ENCODE measurements at regions not wholly inside any gene's neighbourhood (a gene's known extent, or its start where the extent isn't known, plus 50 kb on each side); places are given as distances from the start of the nearest gene placed in this dataset.
"Not testable (repeated sequence)": the region's sequence is repeated elsewhere in the genome, so short reads cannot be mapped to it uniquely, and the experiment has no call there.

GRCh38 chr6:145092554-145092953 is 642.8 kb downstream of the EPM2A start:
- no peaks in the 10 kb centered on the region; the same call in 1 of the 2 replicates for H3K9me3 ChIP-seq (ENCODE audit: control insufficient read depth, insufficient read depth, low read length)
- ChIA-PET CTCF (interaction anchor here (0.6 to 0.7 kb wide), 2 partner anchors 11 to 543 kb away, joined by 3 to 7 read pairs; no protein-coding TSS in a partner anchor), POLR2A (no interaction called here)
- no peaks in the 10 kb centered on the region for H3K27me3 ChIP-seq (ENCODE audit: control insufficient read depth, insufficient read depth, low read length)
- no peak for DNase-seq (ENCODE audit: low read depth, low spot score)
- no peak overlapping the region for H3K27ac ChIP-seq (ENCODE audit: low read depth, low read length)
- no peak overlapping the region for H3K4me3 ChIP-seq (ENCODE audit: low read depth, low read length)
- TF ChIP-seq, protein P1, sequence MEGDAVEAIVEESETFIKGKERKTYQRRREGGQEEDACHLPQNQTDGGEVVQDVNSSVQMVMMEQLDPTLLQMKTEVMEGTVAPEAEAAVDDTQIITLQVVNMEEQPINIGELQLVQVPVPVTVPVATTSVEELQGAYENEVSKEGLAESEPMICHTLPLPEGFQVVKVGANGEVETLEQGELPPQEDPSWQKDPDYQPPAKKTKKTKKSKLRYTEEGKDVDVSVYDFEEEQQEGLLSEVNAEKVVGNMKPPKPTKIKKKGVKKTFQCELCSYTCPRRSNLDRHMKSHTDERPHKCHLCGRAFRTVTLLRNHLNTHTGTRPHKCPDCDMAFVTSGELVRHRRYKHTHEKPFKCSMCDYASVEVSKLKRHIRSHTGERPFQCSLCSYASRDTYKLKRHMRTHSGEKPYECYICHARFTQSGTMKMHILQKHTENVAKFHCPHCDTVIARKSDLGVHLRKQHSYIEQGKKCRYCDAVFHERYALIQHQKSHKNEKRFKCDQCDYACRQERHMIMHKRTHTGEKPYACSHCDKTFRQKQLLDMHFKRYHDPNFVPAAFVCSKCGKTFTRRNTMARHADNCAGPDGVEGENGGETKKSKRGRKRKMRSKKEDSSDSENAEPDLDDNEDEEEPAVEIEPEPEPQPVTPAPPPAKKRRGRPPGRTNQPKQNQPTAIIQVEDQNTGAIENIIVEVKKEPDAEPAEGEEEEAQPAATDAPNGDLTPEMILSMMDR (IDR thresholded peaks at IDR 0.05; ENCODE audit: low read depth, low read length), result no peak

DNA sequence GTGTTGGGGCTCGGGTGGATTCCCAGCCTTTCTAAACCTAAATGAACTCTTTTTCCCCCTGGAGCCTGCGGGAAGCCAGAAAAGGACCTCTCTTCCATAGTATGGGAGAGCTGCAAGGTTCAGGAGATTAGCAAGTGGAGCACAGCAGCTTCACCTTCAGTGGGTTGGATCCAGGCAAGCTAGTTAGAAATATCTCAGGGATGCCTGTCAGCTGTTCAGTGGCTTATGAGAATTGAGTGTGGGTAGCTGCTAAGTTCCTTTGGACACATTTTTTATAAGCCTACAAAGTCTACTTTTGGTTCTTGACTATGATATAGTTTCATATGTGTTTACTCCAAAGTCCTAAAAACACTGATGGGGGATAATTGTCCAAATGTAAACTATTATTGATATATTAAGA is 642.1 kb downstream of the EPM2A start:
- Histone ChIP-seq H3K9me3 (ENCODE audit: control insufficient read depth, insufficient read depth, low read length) (no peaks in the 10 kb centered on the region; the same call in 1 of the 2 replicates), H3K27me3 (ENCODE audit: control insufficient read depth, insufficient read depth, low read length) (no peaks in the 10 kb centered on the region), H3K27ac (ENCODE audit: low read depth, low read length) (no peak overlapping the region), H3K4me3 (ENCODE audit: low read depth, low read length) (no peak overlapping the region)
- CTCF ChIA-PET, result no interaction called here
- DNase-seq (ENCODE audit: low read depth, low spot score), result no peak
- POLR2A ChIA-PET, result no interaction called here
- TF ChIP-seq, protein P1 (IDR thresholded peaks at IDR 0.05; ENCODE audit: low read depth, low read length), result no peak

- CTCF ChIA-PET, result no interaction called here
- H3K27ac ChIP-seq (ENCODE audit: low read depth, low read length), result no peak overlapping the region
- no peaks in the 10 kb centered on the region; the same call in 1 of the 2 replicates for H3K9me3 ChIP-seq (ENCODE audit: control insufficient read depth, insufficient read depth, low read length)
- DNase-seq (ENCODE audit: low read depth, low spot score), result no peak
- TF ChIP-seq, protein P1 (IDR thresholded peaks at IDR 0.05; ENCODE audit: low read depth, low read length), result no peak
- H3K4me3 ChIP-seq (ENCODE audit: low read depth, low read length), result no peak overlapping the region
- no peaks in the 10 kb centered on the region for H3K27me3 ChIP-seq (ENCODE audit: control insufficient read depth, insufficient read depth, low read length)
- POLR2A ChIA-PET, result no interaction called here
Observed at GRCh38 chr6:145096846-145097245, 638.5 kb downstream of the EPM2A start.

- CTCF ChIA-PET; H3K27me3 ChIP-seq (ENCODE audit: control insufficient read depth, insufficient read depth, low read length); H3K4me3 ChIP-seq (ENCODE audit: low read depth, low read length); DNase-seq (ENCODE audit: low read depth, low spot score); POLR2A ChIA-PET; H3K27ac ChIP-seq (ENCODE audit: low read depth, low read length); H3K9me3 ChIP-seq (ENCODE audit: control insufficient read depth, insufficient read depth, low read length): not testable (repeated sequence)
Observed at GRCh38 chr6:145098127-145098526, 637.2 kb downstream of the EPM2A start.

DNA sequence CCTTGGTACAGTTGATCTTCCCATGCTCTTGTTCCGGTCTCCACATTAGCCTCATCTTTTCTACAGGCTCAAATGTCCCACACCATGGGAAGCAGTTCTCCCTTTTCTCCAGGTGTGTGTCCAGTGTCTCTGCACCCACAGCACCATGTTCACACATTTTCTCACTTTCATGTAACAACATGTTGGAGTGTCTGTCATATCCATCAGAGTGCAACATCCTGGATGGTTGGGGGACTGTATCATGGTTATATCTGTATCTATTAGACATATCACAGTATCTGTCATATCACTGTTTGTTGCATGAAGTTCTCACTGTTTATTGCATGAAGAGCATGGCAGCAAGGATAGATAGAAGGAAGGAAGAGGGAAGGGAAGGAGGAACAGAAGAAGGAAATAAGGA is 635.6 kb downstream of the EPM2A start:
- CTCF ChIA-PET, result no interaction called here
- H3K27ac ChIP-seq (ENCODE audit: low read depth, low read length), result no peak overlapping the region
- TF ChIP-seq, protein P1 (IDR thresholded peaks at IDR 0.05; ENCODE audit: low read depth, low read length), result no peak
- DNase-seq (ENCODE audit: low read depth, low spot score), result no peak
- no peaks in the 10 kb centered on the region for H3K27me3 ChIP-seq (ENCODE audit: control insufficient read depth, insufficient read depth, low read length)
- H3K9me3 ChIP-seq (ENCODE audit: control insufficient read depth, insufficient read depth, low read length), result no peaks in the 10 kb centered on the region; the same call in 1 of the 2 replicates
- H3K4me3 ChIP-seq (ENCODE audit: low read depth, low read length), result no peak overlapping the region
- POLR2A ChIA-PET, result no interaction called here

- ChIA-PET POLR2A (no interaction called here), CTCF (interaction anchor here (0.5 kb wide), 1 partner anchor 343 kb away, joined by 3 read pairs; no protein-coding TSS in a partner anchor)
- TF ChIP-seq, protein P1 (IDR thresholded peaks at IDR 0.05; ENCODE audit: low read depth, low read length), result no peak
- Histone ChIP-seq H3K4me3 (ENCODE audit: low read depth, low read length) (no peak overlapping the region), H3K27ac (ENCODE audit: low read depth, low read length) (no peak overlapping the region), H3K9me3 (ENCODE audit: control insufficient read depth, insufficient read depth, low read length) (no peaks in the 10 kb centered on the region), H3K27me3 (ENCODE audit: control insufficient read depth, insufficient read depth, low read length) (no peaks in the 10 kb centered on the region)
- DNase-seq (ENCODE audit: low read depth, low spot score), result no peak
Observed at GRCh38 chr6:145110109-145110508, 625.2 kb downstream of the EPM2A start.

DNA sequence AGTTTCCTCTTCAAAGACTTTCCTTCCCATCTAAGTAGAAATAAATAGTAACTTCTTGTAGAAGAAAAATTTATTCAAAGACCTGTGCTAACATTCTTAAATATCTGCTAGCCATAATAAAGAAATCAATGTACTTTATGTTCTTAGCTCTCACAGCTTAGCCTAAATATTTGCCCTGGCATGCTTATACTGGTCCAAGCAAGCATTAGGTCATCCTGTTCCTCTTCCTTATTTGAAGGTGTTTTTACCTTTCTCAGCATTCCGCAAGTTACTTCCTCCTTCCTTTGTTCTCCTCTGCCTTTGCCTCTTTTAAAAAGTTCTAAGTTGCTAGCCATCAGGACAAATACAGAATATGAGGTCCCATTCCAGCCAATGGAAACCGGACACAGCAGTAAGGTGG is 623.9 kb downstream of the EPM2A start:
- H3K27ac ChIP-seq (ENCODE audit: low read depth, low read length); H3K9me3 ChIP-seq (ENCODE audit: control insufficient read depth, insufficient read depth, low read length); DNase-seq (ENCODE audit: low read depth, low spot score); H3K4me3 ChIP-seq (ENCODE audit: low read depth, low read length); H3K27me3 ChIP-seq (ENCODE audit: control insufficient read depth, insufficient read depth, low read length); CTCF ChIA-PET; POLR2A ChIA-PET: not testable (repeated sequence)

Data from AG04450 (cell line).